CD14-positive monocyte (primary cell): ENCODE measurements at regions not wholly inside any gene's neighbourhood (a gene's known extent, or its start where the extent isn't known, plus 50 kb on each side); places are given as distances from the start of the nearest gene placed in this dataset.

Experiments
- DNase-seq, 3 donors: peaks; one replicate each; pipeline ENCODE4 v3.0.0-alpha.2; 2011 to 2022
- H2AFZ ChIP-seq: 2 replicates; pipeline ENCODE4 v1.6.0; 2012; ENCODE audit warnings: mild to moderate bottlenecking, low read depth, low read length, inconsistent platforms; ENCODE audit not compliant: insufficient read depth, poor library complexity, severe bottlenecking
- H3K27ac ChIP-seq, 2 donors: 1 replicate in 1 of 2; 2 replicates in 1 of 2; pipeline ENCODE4 v1.5.1; 2012 to 2013; ENCODE audit warnings: low read length in 2 of 2, control low read depth in 1 of 2, inconsistent platforms in 1 of 2, low read depth in 1 of 2, mild to moderate bottlenecking in 1 of 2
- H3K27me3 ChIP-seq, 2 donors: one replicate each; pipeline versions ENCODE4 v1.6.0 to v1.6.1; 2011 to 2013; ENCODE audit warnings: low read length in 2 of 2; ENCODE audit not compliant: control insufficient read depth in 2 of 2, insufficient read depth in 2 of 2
- H3K36me3 ChIP-seq, 2 donors: replicated peaks in 1 of 2; 1 replicate in 1 of 2; 2 replicates in 1 of 2; pipeline versions ENCODE4 v1.5.1 to v1.6.1; 2012 to 2013; ENCODE audit warnings: low read length in 2 of 2, control low read depth in 1 of 2, inconsistent platforms in 1 of 2, mild to moderate bottlenecking in 1 of 2; ENCODE audit not compliant: insufficient read depth in 2 of 2, control insufficient read depth in 1 of 2
- H3K4me1 ChIP-seq, 2 donors: 1 replicate in 1 of 2; 2 replicates in 1 of 2; pipeline versions ENCODE4 v1.5.1 to v1.6.1; 2012 to 2013; ENCODE audit warnings: low read length in 2 of 2, control low read depth in 1 of 2, inconsistent platforms in 1 of 2, mild to moderate bottlenecking in 1 of 2, moderate library complexity in 1 of 2; ENCODE audit not compliant: insufficient read depth in 2 of 2, control insufficient read depth in 1 of 2
- H3K4me2 ChIP-seq: replicated peaks from 2 replicates; pipeline ENCODE3; 2012; ENCODE audit warnings: low read length, moderate library complexity, mild to moderate bottlenecking; ENCODE audit not compliant: poor library complexity, severe bottlenecking; ENCODE audit errors: extremely low read depth
- H3K4me3 ChIP-seq, 3 experiments: fragments of 200-600 bp in 1 of 3; sonication (generic) in 1 of 3; replicated peaks in 1 of 3; 1 replicate in 2 of 3; 2 replicates in 1 of 3; pipeline ENCODE4 v1.5.1; 2011 to 2013; ENCODE audit warnings: low read length in 3 of 3, mild to moderate bottlenecking in 3 of 3, control low read depth in 2 of 3, low read depth in 2 of 3, inconsistent platforms in 1 of 3, moderate library complexity in 1 of 3
- H3K79me2 ChIP-seq: 2 replicates; pipeline ENCODE4 v1.6.0; 2012; ENCODE audit warnings: mild to moderate bottlenecking, control low read depth, inconsistent platforms, low read length, moderate library complexity; ENCODE audit not compliant: insufficient read depth
- H3K9ac ChIP-seq: 2 replicates; pipeline ENCODE4 v1.6.0; 2017; ENCODE audit warnings: low read length, mild to moderate bottlenecking; ENCODE audit not compliant: insufficient read depth, poor library complexity, severe bottlenecking
- H3K9me3 ChIP-seq, 2 donors: replicated peaks in 1 of 2; 1 replicate in 1 of 2; 2 replicates in 1 of 2; pipeline versions ENCODE4 v1.5.1 to v1.6.1; 2012 to 2013; ENCODE audit warnings: low read length in 2 of 2, control low read depth in 1 of 2; ENCODE audit not compliant: control insufficient read depth in 1 of 2, insufficient read depth in 1 of 2
- H4K20me1 ChIP-seq: 2 replicates; pipeline ENCODE4 v1.6.0; 2012; ENCODE audit warnings: mild to moderate bottlenecking, low read length, control low read depth, moderate library complexity; ENCODE audit not compliant: insufficient read depth
- H3K27ac Mint-ChIP-seq, 7 donors: one replicate each; pipeline ENCODE4 v1.8.0; 2020; ENCODE audit warnings: mild to moderate bottlenecking in 7 of 7, mixed read lengths in 7 of 7, moderate library complexity in 6 of 7, inconsistent platforms in 2 of 7
- H3K27me3 Mint-ChIP-seq, 3 donors: one replicate each; pipeline ENCODE4 v1.8.0; 2021 to 2022; ENCODE audit warnings: low read depth in 3 of 3, mild to moderate bottlenecking in 3 of 3, mixed read lengths in 3 of 3, moderate library complexity in 3 of 3, inconsistent platforms in 1 of 3
- H3K36me3 Mint-ChIP-seq, 2 donors: one replicate each; pipeline ENCODE4 v1.8.0; 2020; ENCODE audit warnings: mixed read lengths in 2 of 2, inconsistent platforms in 1 of 2, mild to moderate bottlenecking in 1 of 2
- H3K4me1 Mint-ChIP-seq: one replicate; pipeline ENCODE4 v1.8.0; 2020; ENCODE audit warnings: mild to moderate bottlenecking, mixed read lengths
- H3K4me3 Mint-ChIP-seq, 2 donors: one replicate each; pipeline ENCODE4 v1.8.0; 2020; ENCODE audit warnings: mild to moderate bottlenecking in 2 of 2, mixed read lengths in 2 of 2, moderate library complexity in 1 of 2
- H3K9me3 Mint-ChIP-seq, 7 donors: one replicate each; pipeline ENCODE4 v1.8.0; 2020 to 2022; ENCODE audit warnings: mixed read lengths in 7 of 7, mild to moderate bottlenecking in 6 of 7, moderate library complexity in 6 of 7, inconsistent platforms in 2 of 7
- WGBS: methylation state at CpG from one replicate; pipeline ENCODE4 v1.1.5; 2013; ENCODE audit warnings: missing lambda C conversion rate; ENCODE audit not compliant: insufficient coverage; 5-methylcytosine and 5-hydroxymethylcytosine counted together
- intact Hi-C, 2 donors: fragments of 100-400 bp; cut with micrococcal nuclease; formaldehyde crosslinking; loops; one replicate each; pipeline versions ENCODE4 v1.15.0 to v1.15.1; 2023
- TF ChIP-seq, protein P1 (sequence below): fragments of 200-600 bp; IDR thresholded peaks from one replicate; pipeline ENCODE4 v1.8.0; 2022; ENCODE audit warnings: antibody characterized with exemption, mild to moderate bottlenecking

DNA sequence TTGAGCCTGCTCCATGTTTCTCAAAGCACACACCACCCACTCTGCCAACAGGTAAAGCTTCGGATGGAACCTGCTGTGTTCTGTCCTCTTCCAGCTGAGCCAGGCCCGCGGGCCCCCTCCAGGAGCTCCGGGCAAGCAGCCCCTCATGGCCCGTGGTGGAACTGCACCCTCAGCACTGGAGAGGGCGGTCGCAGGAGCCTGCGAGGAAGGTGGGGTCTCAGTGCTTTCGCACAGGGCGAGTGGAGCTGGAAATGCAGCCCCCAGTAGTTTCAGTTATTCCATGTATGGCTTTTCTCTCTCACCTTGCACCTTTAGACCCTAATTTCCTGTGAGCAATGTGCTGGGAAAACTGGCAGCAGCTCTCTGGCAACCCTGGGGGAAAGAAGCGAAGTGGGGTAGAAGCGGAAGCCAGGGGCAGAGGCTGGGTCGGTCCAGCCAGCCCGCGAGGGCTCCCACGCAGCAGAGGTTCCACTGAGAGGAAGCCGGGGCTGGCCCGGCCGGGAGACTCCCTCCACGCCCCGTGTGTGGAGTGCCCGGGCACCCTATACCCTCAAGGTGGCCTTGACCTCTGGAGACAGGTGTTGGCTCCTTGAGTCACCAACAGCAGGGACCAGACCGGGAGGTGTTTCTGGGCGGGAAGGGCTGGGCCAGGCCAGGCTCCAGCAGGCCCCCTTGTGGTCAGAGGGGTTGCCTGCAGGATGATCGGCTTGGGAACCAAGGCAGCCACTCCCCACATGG lies 119.9 kb upstream of the TMEM45B start:
- H3K27ac ChIP-seq, result no peak overlapping the region
- peaks cover 7% of the 10 kb centered on the region in 2 donors for H3K4me1 ChIP-seq
- intact Hi-C loops, result no loop called here
- no peaks in the 10 kb centered on the region for H3K27me3 ChIP-seq
- H3K36me3 Mint-ChIP-seq, result no peaks in the 10 kb centered on the region
- H3K36me3 ChIP-seq, result no peaks in the 10 kb centered on the region
- no peaks in the 10 kb centered on the region for H3K9me3 ChIP-seq
- peak in 2 of 3 donors; percentile 13 to 24 for DNase-seq
- peak overlapping the region; percentile 78 for H2AFZ ChIP-seq
- no peaks in the 10 kb centered on the region for H3K79me2 ChIP-seq
- peak overlapping the region; percentile 40 for H3K9ac ChIP-seq
- peak overlapping the region; percentile 69 to 83 for H3K4me3 Mint-ChIP-seq
- peaks cover 11% of the 10 kb centered on the region for H3K4me1 Mint-ChIP-seq
- H3K9me3 Mint-ChIP-seq, result peaks cover 0 to 3% (median 0%) of the 10 kb centered on the region in 7 donors
- 2% methylated on average over 18 of the region's 25 CpGs for WGBS
- H3K4me3 ChIP-seq, result peak overlapping the region in 2 of 3 experiments; percentile 21 to 57
- TF ChIP-seq, protein P1, sequence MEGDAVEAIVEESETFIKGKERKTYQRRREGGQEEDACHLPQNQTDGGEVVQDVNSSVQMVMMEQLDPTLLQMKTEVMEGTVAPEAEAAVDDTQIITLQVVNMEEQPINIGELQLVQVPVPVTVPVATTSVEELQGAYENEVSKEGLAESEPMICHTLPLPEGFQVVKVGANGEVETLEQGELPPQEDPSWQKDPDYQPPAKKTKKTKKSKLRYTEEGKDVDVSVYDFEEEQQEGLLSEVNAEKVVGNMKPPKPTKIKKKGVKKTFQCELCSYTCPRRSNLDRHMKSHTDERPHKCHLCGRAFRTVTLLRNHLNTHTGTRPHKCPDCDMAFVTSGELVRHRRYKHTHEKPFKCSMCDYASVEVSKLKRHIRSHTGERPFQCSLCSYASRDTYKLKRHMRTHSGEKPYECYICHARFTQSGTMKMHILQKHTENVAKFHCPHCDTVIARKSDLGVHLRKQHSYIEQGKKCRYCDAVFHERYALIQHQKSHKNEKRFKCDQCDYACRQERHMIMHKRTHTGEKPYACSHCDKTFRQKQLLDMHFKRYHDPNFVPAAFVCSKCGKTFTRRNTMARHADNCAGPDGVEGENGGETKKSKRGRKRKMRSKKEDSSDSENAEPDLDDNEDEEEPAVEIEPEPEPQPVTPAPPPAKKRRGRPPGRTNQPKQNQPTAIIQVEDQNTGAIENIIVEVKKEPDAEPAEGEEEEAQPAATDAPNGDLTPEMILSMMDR, result peak; percentile 85
- H3K27ac Mint-ChIP-seq, result no peak overlapping the region
- peak overlapping the region; percentile 64 for H3K4me2 ChIP-seq
- H3K27me3 Mint-ChIP-seq, result peaks cover 11 to 25% (median 12%) of the 10 kb centered on the region in 3 donors
- no peaks in the 10 kb centered on the region for H4K20me1 ChIP-seq

DNA sequence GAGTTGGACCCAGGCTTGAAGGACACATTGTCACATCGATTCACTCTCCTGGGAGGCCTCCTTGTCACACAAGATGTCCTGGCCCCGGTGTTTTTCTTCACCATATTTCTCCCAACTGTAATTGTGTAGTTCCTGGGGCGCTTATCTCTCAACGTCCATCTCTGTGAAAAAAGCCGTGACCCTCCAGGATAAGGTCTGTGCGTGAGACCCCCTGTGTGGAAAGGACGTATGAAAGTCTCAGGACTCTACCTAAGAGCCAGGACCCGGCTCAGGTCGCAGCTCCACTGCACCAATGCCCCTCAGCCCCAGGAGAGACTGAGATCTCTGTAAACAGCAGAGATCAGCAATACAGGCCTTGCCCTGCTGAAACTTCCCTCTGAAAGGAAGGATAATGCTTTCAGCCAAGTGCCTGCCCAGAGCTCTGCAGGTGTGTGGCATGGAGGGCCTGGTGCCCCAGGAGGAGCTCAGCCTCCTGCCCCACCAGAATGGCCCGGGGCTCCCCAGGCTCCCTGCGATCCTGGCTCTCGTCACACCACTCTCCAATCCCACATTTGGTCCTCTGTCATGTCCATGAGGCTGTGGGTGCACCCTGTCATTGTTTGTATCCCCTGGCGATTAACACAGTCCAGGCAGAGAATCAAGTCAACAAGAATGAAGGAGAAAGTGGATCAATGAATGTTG lies 119.2 kb upstream of the TMEM45B start:
- Mint-ChIP-seq H3K9me3 (peaks cover 0 to 4% (median 0%) of the 10 kb centered on the region in 7 donors), H3K27ac (no peak overlapping the region), H3K4me1 (peaks cover 11% of the 10 kb centered on the region), H3K4me3 (no peak overlapping the region), H3K36me3 (no peaks in the 10 kb centered on the region), H3K27me3 (peaks cover 10 to 26% (median 12%) of the 10 kb centered on the region in 3 donors)
- Histone ChIP-seq H3K36me3 (no peaks in the 10 kb centered on the region), H3K27me3 (no peaks in the 10 kb centered on the region), H3K9me3 (no peaks in the 10 kb centered on the region), H4K20me1 (no peaks in the 10 kb centered on the region), H3K79me2 (no peaks in the 10 kb centered on the region), H3K9ac (no peak overlapping the region), H3K27ac (no peak overlapping the region), H2AFZ (peak overlapping the region; percentile 78), H3K4me3 (peak overlapping the region in 1 of 3 experiments; percentile 57), H3K4me1 (peaks cover 7% of the 10 kb centered on the region in 2 donors), H3K4me2 (peak overlapping the region; percentile 64)
- TF ChIP-seq, protein P1, result peak; percentile 30
- intact Hi-C loops, result no loop called here
- 63% methylated on average over 8 of the region's 13 CpGs for WGBS
- DNase-seq, result no peak
